Limb (tissue), 2 donors: ENCODE measurements at regions not wholly inside any gene's neighbourhood (a gene's known extent, or its start where the extent isn't known, plus 50 kb on each side); places are given as distances from the start of the nearest gene placed in this dataset.

Experiments used
- DNase-seq, 2 donors: peaks; one replicate each; pipeline ENCODE4 v3.0.0-alpha.2; 2016; ENCODE audit errors: extremely low spot score in 2 of 2

DNA sequence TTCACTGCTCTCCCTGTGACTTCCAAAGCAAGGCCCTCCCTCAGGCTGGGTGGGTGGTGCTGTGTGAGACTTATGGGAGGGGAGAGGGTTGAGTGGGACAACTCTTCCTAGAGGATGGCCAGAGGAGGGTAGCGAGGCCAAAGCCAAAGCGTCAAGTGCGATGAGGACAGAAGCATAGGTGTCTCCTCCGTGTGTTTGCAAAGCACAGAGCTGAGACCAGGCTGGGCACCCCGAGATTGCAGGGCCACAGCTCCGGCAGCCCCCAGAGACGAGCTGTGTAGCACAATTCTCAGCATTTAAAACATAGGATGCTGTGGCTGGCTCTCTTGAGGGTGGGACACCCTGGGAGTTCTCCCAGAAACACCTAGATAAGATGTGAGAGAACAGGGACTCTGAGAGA, 1374.5 kb downstream of the BRD1 start:
- DNase-seq: no peak

DNA sequence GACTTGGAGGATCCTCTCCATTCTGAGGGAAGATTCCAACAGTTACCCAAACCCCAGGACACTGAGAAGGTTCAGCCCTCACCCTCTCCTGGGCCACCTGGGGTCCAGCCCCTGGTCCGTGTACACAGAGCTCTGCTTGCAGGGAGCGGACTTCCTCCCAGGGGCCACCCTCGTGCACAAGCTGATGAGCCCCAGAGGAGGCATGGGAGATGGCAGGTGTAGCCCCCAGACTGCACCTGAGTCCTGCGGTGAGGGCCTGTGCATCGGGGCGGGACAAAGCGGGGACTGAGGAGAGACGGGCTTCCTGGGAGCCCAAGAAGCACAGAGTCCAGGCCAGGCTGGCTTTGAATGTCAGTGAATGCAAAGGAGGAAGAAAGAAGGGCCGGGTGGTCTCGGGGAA, 1374.9 kb downstream of the BRD1 start:
- no peak for DNase-seq

DNA sequence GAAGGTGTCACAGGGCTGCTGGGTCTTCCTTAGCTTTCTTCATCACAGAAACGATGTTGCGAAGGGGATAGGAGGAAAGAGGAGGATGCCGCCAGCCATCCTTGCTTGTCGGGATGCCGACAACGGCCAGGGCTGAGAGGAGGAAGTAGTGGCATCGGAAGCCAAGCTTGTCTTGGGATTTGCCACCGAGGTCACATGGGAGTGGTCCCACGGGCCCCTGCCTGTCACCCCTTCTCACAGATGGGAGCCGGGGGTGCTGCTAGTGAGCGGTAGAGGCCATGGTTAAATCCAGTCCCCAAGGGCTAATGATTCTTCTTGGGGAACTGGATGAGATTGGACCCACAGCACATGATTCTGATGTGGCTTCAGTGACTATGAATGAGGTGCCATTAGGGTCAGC, 1375.8 kb downstream of the BRD1 start:
- DNase-seq: no peak

DNA sequence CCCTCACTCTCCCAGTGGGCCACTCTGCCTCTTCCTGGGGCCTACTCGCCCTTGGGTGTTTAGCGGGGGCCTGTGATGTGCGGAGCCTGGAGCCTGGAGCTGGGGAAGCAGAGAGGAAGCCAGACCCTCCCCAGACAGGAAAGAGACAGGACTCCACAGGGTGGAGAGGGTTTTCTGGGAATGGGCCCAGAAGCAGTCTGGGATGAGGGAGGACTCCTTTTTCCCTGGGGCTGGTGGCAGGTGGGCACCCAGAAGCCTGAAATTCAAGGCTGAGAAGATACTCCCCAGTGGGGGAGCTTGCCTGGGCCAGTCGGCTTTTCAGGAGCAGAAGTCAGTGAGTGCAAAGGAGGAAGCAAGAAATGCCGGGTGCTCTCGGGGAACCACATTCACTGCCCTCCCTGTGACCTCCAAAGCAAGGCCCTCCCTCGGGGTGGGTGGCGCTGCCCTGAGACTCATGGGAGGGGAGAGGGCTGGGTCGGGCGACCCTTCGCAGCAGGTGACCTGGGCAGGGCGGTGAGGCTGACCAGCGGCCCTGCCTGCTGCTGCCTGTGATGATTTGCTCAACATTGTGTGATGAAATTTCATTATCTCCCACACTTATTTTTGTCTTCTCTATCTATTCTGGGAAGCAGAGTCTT, 1377.4 kb downstream of the BRD1 start:
- no peak for DNase-seq

DNA sequence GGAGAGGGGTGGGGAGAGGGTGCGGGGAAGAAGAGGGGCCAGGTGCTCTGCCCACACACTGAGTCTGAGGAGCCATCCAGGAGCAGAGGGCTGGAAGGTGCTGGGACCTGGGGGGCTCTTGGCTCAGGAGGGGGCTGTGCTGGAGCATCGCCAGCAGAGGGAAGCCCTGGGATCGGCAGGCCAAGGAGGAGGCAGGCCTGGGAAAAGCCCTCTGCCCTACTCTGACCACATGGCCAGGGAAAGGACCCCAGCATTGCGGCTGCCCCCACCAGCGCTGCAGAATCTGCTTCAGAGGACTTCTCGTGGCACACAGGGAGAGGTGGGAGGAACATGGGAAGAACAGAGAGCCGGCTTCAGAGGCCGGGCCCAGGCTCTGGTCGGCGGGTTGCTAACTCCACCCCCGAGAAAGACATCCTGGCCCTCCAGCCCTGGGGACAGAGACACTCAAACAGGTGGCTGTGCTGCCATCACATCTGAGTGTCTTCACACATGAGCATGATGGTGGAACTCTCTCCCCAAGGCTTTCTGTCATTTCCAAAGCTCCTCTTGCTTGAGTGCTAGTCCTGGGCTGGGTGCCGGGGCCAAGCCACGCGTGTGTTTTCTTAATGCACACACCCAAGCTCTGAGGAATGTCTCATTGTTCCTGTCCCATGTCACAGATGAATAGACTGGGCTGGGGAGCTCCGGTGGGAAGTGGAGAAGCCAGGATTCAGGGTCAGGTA, 1378.0 kb downstream of the BRD1 start:
- DNase-seq: no peak

DNA sequence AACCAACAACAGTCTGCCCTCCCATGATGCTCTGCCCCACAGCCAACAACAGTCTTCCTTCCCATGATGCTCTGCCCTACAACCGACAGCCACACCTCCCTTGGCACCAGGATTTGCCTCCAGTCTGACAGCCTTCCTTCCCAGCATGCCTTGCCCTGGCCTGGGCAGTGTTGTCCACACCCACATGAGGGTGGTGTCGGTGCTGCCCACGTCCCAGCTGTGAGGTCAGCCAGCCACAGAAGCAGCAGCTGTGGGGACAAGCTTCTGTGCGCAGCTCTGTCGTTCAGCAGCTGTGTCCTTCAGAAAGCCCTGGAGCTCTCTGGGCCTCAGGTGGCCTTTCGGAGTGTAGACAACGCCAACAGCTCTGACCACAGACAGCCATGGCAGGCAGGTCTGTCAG, 1378.9 kb downstream of the BRD1 start:
- no peak for DNase-seq

DNA sequence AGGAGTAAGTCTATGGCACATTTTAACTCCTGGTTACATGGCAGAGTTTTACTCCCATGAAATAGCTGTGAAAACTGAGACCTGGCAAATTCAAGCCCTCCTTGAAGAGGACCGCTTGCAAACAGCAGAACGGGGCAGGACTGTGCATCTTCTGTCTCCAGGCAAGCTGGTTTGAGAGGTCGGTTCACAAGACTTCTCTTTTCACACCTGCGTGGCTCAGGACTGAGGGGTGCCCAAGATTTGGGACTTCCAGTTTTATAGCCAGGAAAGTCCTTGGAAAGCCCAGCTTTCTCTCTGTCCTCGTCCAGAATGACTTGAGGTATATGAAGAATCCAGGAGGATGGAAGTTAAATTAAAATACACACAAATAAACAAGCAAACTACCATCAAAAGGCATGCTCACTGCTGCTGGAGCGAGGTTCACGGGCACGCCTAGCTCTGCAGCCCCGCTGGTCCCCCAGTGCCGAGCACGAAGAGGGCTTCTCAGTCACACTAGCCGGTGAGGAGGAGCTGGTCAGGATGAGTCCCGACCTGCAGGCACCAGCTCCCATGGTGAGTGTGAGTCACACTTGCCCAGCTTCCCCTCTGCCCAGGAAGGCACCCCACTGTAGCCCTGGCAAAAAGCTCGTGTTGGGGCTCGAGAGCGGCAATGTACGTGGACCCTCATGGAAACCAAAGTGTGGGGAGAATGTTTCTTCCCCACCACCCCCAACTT, 1382.4 kb downstream of the BRD1 start:
- DNase-seq: no peak

DNA sequence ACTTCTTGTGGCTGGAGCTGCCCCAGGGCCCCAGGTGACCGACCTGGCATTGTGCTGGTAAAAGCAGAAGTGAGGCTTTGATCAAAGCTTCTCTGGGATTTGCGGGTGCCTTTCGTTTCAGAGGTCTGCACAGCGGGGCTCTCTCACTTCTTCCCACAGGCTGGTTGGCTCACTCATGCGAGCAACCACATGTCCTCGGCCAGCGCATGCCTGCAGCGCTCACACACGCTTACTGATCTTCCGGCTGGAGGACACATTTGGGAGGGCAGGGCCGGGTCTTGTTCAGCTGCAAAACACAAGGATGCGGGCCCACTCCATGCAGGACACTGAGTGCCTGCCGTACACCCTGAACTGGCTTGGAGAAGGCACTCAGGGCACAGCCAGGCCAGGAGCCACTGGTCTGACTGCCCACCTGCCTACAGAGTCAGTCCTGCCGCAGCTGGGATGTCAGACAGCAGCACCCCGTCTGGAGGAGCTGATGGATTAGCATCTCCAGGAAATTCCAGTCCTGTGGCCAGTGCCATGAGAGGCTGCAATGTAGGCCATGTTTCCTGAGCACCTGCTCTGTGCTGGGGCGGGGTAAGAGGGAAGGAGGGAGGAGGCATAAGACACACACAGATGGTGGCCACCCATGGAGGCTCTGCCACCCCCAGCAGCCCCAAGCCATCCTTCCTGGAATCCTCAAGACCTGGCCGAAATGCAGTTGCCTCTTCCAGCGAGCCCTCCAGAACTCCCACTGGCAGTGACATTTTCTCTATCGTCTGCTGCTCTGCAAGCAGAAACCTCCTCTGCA, 1383.2 kb downstream of the BRD1 start:
- DNase-seq: no peak

DNA sequence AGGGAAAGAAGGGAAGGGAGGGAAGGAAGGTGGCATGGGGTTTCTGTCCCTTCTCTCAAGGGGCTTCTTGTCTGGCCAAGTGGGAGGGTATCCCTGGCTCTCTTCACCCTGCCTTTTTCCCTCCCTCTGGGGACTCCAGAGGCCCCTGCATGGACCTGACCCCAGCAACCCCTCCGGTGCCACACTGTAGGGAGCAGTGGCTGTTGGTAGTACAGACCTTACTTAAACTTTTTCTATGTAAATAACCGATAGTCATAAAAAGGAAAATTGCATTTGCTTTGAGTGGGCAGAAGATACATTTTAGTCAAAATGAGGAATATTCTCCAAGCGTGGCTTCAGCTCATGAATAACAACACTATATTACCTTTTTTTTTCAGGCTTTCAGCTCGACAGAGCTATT, 1384.0 kb downstream of the BRD1 start:
- no peak for DNase-seq

DNA sequence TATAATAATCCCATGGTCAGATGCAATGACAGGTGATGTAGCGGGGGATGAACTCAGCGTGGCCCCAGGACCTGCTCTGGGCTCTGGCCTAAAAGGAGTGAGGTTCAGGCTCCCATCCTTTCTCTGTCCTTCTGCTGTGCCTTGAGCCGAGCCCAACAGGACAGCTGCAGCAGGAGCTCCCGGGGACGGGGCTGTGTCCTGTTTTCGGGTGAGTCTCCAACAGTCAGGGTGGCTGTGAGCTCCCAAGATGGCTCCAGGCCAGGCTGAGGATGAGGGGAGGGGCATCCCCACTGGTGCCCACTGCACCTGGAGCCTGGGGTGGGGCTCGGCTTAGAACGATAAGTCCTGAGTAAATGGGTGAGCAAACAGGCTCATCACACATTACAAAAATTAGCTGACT, 1385.0 kb downstream of the BRD1 start:
- no peak for DNase-seq

DNA sequence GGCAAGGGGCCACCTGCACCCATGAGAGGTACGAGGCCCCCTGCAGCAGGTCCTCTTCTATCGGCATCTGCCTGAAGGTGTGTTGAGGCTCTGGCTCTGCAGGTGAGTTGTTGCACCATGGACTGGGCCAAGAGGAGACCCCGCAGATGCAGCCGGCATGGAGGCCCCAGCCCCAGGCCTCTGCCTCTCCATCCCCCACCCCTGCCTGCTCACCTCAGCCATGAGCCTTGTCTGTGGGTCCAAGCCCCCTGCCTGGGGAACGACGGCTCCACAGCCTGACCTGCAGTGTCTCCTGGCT, 1386.2 kb downstream of the BRD1 start:
- no peak for DNase-seq

DNA sequence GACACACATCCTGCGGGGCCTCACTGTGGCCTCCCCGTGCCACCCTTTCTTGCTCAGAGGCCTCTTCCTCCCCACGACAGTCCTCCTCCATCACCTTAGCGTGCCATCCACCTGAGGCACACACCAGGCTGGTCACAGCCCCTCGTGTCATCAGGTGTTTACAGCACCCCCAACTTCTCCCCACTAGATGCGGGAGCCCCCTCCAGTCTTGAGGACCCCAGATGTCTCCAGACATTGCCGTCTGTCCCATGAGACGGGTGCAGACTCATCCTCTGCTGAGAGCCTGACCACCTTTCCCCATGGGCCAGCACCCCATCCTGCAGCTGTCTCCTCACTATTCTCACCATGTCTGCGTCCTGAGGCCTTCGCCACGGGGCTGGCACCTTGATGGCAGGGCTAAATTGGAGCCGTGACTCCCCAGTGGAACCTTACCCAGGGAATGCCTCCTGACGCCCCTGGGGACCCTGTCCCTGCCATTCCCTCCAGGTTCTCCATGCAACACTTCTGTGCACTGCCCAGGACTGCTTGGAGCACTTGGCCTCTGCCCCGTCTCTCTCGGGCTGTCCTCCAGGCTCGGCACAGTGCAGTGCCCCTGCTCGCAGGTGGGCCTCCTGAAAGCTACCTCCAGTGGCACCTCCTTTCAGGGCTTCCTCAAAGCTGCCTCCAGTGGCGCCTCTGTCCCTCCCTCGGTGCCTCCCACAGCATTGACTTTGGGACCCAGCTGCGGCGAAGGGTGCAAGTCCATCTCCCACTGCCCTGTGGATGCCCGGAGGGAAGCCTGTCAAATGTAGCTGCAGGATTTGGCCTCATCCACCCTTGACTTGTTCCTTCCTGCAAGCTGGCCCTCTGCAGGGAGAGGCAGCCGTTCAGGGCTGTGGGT, 1386.8 kb downstream of the BRD1 start:
- no peak for DNase-seq

DNA sequence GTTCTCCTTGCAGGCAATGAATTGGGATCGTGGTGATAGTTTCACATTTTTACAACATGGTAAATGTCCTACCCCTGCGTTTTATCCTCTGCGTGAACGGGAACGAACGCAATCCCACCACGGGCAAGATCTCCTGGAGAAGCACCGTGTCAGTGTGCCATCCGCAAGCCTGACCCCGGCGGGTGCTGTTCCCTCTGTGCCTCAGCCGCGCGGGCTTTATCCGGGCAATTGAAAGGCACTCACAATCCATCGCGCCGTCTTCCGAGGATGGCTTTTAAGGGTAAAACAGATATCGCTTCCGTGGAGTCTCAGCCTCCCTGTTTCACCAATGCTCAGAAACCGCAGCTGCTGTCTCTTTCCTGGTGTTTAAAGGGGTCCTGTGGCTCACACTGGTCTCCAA, 1387.5 kb downstream of the BRD1 start:
- no peak for DNase-seq

DNA sequence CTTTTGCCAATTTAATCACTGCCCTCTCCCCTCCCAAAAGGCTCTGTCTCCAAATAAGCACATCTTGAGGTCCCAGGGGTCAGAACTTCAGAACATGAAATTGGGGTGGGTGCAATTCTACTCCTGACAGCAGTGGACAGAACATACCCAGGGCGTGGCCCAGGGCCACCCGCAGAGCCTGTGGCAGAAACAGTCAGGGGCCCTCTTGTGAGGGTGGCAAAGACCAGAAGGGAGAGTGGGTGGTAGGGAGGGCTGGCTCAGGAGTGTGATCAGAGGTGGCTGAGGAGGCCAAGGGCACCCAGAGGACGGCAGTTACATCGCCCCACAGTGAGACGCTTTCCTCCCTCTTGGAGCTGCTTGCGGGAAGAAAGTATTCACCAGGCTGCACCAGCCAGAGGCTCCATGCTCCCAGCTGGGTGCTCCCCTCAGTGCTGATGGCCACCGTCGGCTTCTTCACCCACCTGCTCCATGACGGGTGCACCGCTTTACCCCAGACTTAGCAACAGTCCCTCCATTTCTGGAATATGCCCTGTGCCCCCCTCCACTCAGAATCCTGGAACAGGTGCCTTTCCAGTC, 1388.0 kb downstream of the BRD1 start:
- no peak for DNase-seq

DNA sequence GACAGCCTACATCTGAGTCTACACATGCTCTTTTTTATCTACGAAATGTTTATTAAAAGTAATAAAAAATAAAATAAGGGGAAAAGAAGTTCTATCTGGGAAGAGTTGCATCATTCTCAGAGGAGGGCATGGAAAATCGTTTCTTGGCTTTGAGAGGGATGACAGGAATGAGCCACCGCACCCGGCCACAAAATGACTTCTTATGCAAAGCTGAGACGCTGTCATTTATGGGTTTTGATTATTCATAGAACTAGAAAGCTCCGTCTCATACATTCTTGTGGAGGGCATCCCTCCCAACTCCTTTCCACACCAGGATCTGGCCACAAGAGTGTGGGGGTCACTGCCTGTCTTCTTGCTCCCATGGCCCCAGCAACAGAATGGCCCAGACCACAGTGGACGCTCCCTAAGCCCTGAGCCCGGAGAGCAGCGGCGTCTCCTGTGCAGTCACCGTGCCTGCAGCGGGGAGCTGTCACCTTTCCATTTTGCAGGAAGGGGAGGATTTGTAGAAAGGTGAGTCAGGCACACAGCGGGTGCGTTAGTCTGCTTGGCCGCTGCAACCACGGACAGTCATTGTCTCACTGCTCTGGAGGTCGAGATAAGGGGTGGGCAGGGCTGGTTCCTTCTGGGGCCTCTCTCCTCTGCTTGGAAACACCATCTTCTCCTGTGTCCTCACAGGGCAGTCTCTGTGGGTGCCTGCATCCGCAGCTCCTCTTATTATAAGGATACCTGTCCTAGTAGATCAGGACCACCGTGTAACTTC, 1388.7 kb downstream of the BRD1 start:
- DNase-seq: no peak

DNA sequence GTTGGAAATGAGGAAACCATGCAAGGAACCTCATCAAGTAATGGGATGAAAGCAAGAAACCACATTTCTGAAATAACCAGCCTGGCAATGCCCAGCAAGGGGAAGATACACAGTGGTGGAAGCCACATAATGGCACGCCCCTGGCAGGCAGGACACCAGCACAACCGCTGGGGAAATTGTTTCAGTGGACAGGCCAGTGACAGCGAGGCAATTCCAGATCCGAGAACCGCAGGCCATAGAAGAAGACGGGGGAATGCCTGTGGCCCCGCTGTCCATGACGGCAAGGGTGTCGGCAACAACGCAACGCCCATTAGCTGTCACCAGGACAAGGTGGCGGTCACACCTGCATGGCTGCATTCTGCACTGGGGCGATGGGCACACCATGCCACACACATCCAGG, 1389.6 kb downstream of the BRD1 start:
- DNase-seq: no peak

DNA sequence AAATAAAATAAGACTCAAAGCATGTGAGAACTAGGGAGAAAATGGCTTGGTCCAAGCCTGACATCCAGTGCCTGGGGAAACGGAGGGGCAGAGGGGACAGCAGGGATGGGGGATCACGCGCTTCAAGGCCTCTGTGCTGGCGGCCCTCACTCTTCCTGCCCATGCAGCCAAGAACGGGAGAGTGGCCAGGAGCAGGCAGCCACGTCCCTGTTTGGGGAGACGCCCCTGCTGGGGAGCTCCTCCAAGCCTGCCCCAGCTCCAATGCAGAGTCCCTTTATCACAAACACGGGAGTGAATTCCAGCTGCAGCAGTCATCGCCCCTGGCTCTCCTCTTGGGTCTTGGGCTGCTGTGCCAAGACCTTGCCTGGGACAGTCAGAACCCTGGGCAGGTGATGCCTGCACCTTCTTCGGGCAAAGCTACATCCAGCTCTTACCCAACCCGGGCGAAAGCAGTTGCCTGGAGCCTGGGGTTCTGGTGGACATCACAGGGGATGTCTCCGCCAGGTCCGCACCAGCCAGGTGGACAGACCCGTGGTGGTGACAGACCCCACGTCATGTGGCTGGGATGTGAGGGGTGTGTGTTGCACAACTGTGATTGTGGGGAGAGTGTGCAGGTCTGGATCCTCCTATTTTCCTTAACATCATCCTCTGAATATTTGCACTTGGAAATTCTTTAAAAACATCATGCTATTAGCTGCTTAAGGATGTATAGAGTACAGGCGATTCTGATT, 1391.3 kb downstream of the BRD1 start:
- DNase-seq: no peak

DNA sequence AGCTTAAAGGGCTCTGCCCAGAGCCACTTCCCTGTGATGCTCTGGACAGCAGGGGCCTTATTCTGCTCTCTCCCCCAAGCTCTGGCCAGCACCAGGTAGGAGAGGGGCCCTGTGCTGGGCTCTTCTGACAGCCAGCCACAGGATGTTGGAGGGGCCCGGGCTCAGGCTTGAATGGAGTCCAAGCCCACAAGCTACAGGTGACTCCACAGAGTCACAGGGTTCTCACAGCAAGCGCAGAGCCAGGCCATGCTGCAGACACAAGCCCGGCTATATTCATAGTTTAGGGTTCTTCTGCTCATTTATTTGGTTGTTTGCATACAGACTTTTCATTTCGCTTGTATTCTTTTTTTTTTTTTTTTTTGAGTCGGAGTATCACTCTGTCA, 1392.8 kb downstream of the BRD1 start:
- no peak for DNase-seq

DNA sequence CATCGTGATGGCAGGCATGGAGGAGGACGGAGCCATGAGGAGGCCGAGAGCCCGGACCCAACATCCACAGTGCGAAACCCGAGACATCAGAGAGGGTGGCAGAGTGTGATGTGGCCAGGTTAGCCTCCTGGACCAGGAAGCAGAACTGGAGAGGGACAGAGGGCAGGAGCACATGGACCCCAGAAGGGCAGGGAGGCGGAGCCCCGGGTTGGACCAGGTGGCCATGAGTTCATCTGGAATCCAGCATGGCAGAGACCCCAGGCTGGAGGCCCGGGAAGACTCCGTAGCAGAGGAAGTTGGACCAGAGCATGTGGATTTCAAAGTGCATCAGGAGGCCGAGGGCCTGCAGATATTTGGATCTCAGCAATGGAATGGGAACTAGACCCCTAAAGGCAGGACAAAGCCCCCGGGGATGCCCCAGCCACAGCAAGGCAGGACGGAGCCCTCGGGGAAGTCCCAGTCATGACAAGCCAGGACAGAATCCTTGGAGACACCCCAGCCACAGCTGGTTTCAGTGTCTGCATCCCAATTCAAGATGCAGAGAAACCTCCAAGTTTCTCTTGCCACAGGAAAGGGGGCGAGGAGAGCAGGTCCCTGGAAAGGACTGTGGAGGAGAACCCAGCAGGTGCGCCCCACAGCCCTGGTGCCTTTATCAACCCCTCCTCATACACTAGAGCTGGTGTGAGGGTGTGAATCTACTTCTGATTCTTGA, 1393.4 kb downstream of the BRD1 start:
- no peak for DNase-seq
